Stimulated activated CD8-positive, alpha-beta memory T cell treated with anti-CD3 and anti-CD28 coated beads, Interleukin-12 subunit alpha, Interleukin-12 subunit beta, amount 100 ng/mL, for 1 hour (primary cell): ENCODE measurements at regions not wholly inside any gene's neighbourhood (a gene's known extent, or its start where the extent isn't known, plus 50 kb on each side); places are given as distances from the start of the nearest gene placed in this dataset.

Experiments
- DNase-seq: peaks from one replicate; pipeline ENCODE4 v3.0.0-alpha.2; 2020; ENCODE audit warnings: low read depth

DNA sequence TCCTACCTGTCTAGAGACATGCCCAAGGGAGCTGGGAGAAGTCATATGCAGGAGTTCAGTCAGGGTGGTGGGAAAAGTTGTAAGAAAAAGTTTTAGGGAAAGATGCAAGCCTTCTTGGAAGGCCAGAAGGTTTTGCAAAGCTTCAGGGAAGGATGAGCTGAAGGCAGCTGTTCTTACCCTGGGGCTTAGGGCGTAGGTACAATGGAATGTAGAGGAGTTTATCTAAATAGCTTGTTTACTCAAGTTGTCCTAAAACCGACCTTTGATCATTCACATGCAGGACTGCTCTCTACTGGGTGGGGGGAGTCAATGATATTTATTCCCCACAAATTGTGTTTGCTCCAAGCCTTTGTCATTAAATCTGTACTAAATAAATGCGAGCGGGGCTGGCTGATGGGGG is 277.0 kb downstream of the CRPPA start:
- DNase-seq = no peak

DNA sequence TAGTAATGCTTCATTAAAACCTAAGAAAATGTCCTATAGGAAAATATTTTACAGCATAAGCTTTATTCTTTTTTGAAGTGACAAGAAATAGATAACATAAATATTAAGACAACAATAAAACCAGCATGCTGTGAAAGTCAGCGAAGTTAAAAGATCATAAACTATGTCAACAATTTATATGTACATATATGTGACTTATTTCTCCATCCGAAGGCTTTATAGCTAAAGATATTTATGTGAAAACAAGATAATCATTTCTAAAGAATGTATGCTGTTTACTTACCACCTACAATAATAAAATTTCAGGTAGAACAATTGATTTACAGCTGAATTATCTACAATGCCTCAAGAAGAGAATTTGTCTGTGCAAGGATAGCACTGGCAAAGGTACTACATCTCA is 283.4 kb downstream of the CRPPA start:
- DNase-seq = no peak

DNA sequence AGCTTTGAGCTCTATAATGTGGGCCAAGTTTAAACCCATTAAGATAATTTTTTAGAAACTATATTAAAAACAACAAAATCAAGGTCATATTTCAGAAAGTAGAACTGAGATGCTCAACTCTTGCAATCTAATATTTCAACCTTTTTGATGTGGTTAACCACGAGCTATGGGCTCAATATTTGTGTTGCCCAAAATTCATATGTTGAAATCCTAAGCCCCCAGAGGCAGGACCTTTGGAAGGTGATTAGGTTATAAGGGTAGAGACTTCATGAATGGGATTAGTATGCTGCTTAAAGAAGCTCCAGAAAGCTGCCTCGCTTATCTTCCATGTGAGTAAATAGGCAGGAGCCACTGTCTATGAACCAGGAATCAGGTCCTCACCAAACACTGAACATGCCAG is 284.4 kb downstream of the CRPPA start:
- no peak for DNase-seq

DNA sequence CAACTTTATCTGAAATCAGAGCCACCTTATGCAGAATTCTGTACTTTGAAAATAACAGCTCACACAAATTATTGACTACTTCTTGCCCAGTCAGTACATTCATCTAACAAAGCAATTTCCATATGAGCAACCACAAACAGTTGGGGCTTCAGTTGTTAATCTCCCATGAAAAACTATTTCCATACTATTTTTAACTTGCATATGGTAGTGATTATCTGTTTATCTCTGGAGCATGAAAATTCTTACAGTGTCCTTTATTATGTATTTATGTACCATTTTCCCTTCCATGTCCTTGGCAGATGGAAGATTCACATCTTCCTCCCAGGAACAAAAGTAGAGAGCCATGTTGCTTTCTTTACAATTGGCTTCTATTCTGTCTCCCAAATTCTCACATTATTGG is 285.7 kb downstream of the CRPPA start:
- DNase-seq = no peak

DNA sequence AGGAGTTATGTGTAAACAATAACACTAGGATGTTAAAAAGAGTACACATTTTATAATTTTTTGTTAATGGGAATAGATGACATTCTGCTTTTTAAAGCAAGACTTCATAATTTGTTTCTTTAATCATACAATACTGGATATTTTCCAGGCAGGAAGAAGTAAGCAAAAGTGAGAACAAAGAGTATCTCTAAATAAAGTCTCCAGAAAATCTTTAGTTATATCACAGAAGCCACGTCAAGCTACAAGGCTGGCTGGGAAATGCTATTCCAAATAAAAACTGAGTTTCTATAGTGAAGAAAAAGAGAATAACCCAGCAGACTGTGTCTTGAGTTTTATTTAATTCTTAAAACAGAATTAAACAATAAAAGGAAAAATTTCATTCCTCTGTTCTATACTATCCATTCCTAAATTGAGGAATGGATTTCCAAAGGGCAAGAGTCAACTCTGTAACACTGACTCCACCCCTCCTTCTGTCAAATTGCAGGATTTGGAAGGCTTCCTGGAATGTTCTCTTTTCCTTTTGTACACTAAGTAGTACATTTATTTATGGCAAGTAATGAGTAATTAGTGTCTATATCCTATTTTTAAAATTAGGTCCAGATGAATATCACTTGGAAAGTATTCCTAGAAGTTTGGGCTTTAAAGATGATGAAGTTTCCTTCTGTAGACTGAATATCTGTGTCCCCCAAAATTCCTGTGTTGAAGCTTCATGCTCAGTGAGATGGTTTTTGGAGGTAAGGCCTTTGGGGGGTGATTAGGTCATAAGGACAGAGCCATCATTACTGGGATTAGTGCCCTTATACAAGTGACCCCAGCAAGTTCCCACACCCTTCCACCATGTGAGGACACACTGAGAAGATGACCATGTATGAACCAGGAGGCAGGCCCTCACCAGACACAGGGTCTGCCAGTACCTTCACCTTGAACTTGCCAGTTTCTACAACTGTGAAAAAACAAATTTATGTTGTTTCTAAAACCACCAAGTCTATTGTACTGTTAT is 290.9 kb downstream of the CRPPA start:
- DNase-seq = no peak

DNA sequence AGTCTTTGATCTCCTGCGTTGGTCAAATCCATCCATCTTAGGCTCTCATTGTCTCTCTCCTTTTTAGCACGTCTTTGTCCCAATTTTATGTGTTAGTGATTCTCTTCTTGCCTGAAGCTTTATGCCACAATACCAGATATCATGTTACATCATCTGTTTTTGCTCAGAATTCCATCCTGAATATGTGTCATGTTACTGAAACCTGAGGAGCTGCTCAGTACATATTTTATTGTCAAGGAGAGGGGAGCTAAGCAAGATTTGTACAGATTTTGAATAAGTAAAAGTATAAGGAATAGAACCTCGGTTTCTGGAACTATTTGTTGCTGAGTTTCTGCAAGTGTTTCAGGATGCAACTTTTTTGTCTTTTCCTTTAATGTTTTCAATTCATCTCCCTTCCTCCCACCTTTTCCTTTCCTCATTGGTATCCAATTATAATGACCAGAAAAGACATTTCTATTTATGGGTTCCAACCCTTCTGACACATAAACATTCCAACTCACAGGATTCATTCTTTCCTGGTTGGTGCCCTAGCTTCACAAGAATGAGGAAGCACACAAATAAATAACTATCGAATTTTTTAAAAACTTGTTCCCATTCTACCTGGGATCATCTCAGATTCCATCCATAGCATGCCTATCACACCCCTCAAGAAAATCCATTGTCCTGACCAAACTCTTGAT is 291.8 kb downstream of the CRPPA start:
- no peak for DNase-seq

DNA sequence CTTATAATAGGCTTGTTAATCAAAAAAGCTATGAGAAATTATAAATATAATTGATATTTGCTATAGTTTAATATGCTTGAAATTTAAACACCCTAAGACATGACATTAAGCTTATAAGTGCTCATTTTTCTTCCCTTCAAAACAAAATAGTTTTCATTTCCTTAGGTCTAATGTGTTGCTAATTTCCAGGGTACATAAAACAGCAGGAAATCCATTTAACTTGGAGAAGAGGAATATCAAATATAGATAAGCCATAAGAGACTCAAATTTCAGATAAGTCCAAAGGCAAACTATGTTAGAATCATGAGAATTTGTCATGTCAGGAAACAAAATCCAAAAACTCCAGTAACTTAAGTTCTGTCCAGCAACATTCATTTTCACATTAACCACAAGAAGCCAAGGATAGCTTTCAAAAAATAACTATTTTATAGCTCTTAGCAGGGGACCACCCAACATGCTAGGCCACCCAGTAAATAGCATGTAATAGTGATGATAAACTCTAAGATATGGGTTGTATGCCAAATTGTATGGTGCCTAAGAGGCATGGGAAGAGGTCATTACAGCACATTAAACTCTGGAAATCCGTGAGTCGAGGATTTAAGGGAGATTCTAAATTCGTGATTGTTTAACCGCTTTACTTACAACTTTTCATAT is 298.1 kb downstream of the CRPPA start:
- no peak for DNase-seq

DNA sequence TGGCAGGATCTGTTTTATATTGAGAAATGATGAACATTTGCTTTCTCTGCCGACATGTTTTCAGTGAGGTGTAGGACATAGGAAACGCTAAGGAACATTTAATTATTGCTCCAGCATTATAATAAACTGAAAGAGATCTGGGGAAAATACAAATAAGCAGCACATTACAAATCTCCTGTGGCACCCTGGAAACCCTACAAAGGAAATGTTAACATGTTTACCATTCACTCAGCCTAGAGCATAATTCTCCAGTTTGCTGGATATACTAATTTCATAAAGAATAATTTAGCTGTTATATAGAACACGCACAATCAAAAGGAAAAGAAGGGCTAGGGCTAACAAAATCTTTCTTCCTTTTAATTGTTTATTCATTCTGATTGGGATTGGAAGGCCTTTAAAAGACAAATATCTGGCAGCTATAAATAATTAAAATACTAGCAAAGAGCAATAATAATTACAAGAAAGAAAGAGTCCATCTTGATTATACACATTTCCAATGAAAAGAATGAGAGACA is 299.4 kb downstream of the CRPPA start:
- DNase-seq = no peak

DNA sequence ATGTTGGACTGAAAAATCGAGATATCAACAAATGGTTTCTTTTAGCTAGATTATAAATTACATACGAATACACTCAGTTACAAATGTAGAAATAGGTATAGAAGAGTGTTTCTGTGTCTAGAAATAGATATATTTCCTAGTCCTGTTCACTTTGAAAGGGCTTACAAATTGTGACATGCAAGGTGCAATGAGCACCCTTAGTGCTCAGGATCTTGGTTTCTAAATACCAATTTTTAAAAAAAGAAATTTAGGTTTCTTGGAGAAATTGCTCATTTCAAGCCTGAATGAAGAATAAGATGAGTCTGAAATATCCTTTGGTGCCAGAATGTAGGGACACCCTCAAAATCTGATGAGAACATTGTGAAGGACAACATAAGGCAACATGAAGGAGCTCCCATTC is 306.0 kb downstream of the CRPPA start:
- DNase-seq = no peak

DNA sequence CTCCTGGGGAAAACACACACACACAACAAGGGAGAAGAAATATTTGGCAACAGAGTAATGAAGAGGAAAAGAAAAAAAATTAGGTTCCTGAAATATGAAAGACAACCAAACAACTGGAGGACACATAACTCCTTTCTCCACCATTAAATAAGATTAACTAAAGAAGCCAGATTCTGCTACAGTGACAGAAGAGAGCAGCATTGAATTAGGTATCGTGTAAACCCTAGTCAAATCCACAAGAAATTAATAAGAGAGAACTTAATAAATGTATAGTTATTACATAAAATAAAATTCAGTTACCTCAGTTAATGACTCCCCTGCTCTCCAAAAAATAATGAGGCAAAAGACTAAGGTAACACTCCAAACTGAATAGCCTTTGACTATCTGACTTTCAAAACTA is 306.7 kb downstream of the CRPPA start:
- no peak for DNase-seq

DNA sequence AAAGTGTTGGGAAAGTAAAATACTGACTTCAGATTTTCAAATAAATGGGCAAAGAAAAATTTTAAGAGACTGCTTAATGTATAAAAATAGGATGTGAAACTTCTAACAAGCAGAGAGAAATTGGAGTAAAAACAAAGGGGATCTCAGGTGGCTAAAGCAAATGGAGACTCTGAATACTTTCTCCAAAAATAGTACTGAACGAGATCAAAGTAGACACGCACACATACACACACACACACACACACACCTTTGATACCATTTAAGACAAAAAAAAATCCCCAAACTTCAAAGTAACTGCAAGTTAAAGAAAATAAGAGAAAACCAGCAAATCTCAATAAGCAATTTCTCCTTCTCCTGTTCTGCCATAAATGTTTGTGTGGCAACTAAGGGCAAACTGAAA is 307.3 kb downstream of the CRPPA start:
- no peak for DNase-seq

DNA sequence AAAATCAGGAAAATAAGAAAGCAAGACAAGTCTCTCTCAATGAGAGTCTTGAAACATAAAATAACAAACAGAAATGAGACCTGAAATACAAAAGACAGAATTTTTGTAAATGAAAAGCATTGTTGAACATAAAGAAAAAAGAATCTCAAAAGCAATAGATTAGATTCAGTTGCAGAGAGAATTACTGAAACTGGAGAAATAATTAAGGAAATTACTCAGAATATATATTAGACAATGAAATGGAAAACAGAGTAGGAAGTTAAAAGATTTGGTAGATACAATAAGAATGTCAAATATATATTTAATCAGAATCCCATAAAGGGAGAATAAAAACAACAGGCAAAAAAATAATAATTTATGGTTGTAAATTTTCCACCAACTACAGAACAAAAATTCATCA is 308.3 kb downstream of the CRPPA start:
- no peak for DNase-seq

DNA sequence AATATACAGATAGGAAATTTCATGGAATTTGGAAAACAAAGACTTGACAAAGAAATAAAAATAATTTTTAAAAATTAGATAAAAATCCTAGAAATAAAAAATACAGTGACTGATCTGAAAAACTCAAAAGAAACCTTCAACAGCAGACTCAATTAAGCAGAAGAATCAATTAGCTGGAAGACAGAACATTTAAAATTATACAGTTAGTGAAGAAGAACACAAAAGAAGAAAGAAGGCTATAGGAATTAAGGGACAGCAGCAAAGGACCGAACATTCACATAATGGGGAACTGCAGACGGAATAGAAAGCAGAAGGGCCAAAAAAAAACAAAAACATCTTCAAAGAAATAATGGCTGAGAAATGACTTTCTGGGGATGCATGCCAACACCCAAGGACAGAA is 314.5 kb downstream of the CRPPA start:
- no peak for DNase-seq

DNA sequence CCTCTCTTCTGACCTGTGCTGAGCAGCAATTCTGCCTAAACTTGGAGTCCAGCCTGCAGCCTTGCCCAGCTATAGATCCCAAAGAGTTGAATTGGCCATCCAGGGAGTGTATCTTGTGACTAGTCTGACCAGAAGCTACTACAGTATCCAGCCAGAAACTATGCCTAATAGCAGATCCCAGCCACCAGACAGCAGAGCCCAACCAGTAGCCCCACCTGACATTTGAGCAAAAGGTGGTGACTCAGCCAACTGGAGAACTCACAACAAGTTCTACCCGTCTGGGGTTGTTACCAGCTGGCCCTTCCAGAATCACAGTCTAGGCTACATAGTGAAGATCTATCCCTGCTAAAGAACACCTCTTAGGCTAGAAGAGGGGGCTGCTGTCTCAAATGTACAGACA is 315.0 kb downstream of the CRPPA start:
- no peak for DNase-seq

DNA sequence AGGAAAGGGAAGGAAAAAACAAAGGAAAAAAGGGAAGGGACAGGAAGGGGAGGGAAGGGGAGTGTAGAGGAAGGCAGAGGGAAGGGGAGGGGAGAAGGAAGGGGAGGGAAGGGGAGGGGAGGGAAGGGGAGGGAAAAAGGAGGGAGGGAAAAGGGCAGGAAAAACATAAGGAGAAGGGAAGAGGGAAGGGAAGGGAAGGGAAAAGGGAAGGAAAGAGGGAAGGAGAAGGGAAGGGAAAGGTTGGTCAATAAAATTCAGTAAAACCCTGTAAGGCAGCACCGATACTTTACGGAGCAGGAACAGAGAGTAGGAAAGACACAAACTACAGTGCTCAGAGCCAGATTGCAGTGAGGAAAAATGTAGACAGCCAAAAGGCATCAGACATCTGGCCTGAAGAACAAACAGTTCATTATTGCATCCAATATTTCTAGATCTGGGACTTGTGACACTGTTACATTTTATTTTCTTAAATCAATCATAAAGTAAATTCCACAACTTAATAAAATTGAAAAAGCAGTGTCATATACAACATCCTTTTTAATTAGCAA is 322.0 kb downstream of the CRPPA start:
- no peak for DNase-seq

DNA sequence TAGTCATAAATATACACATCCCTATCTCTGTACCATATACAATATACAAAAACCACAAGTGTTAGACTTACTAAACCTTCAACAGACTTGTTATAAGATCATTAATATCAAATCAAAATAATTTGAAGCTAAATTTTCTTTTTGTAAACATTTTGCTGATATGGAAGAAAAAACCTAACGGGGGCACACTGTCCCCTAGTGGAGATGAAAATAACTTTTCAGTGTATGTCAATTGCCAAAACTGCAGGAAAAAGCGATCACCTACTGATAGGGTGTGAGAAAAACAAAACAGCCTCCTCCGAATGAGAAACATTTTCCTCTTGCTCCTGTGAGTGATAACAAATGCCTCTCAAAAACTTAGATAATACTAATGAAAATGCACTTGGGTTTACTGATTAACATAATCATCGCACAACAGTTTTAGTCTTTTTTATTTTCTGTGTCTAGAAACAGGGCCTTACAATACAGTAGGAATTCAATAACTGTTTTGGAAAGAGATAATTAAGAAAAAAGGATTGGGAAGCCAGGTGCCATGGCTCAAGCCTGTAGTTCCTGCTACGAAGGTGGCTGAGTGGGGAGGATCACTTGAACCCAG is 322.7 kb downstream of the CRPPA start:
- no peak for DNase-seq

DNA sequence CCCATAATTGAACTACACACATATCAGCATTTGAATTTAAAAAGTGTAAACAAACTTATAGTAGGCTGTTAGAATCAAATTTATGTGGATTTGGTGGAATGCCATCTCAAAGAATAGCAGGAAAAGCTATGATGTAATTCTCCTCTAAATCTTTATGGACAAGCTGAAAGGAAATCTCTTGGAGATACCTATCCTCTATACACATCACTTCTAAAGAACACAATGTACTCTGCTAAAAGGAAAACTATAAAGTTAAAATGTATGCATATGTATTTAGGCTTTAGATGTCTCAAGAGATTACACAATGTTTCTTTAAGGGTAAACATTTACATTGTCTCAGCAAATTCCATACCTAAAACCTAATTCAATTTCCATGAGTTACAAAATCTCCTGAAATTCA is 323.3 kb downstream of the CRPPA start:
- no peak for DNase-seq

DNA sequence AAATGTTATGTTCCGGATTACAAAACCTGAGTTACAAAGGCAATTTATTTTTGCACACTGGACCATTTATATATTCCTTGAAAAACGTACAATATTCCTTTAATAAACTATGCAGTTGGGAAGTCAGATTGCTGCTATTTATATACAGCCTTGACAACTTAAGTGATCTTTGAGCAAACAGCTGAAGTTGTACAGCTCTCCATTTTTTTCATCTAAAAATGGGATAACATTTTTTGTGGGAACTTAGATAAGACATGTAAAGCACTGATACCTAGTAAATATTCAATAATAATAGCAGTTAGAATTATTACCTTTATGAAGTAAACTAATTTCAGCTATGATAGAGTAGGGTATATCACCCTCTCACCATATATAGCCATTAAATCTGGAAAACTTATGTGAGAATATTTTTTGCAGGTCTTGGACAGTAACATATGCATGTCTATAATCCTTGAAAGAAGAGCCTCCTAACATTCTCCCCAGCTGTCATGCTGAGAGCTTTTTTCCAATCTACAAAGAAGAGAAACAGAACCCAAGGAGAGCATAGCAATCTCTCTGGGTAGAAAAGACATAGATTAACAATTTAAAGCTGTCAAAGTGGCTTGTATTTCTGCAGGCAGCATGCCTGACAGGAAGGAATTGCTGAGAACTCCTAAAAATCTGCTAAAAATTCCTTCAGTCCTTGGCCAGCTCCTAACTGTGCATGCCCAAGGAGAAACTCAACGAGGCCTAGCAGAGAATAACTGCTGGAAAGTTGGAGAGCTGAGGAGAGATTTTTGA is 326.0 kb downstream of the CRPPA start:
- no peak for DNase-seq

DNA sequence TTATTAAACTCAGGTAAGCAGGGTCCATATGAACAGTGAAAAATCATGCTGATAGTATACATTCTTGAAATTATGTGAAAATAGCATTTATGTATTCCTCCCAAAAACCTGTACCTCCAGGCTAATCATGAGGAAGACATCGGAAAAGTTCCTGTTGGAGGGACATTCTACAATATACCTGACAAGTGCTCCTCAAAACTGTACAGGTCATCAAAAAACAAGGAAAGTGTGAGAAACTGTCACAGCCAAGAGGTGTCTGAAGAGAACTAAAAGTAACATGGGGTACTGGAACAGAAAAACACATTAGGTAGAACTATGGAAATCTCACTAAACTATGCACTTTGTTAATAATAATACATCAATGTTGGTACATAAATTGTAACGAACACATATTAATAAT is 326.7 kb downstream of the CRPPA start:
- DNase-seq = no peak

DNA sequence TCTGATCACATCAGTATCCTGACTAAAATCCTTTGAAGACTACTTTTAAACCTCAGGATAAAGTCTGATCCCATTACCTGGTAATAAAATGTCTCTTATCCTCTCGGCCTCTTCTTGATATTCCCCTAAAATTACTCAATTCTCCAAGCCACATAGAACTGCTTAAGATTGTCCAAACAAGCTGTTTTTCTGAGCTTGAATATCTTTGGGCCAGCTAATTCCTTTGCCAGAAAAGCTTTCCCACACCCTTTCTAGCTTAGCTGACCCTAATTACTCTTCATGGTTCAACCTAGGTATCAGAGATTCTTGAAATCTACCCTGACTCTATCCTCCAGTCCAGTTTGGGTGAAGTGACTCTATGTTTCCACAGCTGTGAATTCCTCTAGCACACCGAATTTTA is 328.6 kb downstream of the CRPPA start:
- no peak for DNase-seq

DNA sequence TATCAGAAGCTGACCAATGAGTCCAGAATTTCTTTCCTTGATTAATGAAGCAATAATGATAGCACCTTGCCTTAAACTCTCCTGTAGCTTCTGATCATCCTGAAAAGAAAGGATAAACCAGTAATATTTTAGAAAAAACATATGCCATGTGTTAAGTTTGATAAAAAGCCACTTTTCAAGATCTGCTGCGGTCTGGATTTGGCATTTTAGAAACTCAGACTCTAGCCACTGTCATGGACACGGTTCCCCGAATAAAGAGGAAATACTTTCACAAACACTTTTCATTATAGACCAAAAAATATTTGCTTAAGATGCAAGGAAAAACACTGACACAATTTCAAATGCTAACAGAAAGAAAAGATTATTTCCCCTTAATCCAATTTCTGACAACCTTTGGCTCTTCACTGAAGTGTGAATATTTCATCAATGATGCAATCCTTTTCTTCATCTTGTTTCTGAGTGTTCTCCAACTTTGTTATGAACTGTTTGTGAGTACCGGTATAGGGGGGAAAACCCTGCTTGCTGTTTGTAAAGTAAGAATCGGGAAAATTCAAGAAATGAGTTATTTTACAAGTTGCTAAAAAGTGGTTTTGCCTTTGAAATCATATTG is 329.5 kb downstream of the CRPPA start:
- no peak for DNase-seq
